ENCODE measurements at regions not wholly inside any gene's neighbourhood (a gene's known extent, or its start where the extent isn't known, plus 50 kb on each side); places are given as distances from the start of the nearest gene placed in this dataset.

DNA sequence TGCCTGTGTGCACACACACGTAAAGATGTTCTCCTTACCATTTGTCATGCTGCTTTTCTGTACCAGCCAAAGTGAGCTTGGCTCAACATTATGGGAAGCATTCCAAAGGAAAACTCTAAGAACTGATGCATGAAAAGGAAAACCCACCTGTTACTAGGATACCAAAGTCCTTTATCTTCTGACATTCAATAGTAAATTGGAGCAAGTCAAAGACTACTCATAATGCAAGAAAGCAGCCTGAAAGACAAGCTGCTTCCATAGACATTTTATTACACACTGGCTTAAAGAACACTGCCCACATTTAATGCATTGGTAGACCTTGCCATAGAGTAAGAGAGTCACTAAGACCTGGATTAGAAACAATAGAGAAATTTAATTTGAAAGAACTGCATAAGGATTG lies 159.0 kb downstream of the LRIG3 start:
- DNase-seq = no peak

DNA sequence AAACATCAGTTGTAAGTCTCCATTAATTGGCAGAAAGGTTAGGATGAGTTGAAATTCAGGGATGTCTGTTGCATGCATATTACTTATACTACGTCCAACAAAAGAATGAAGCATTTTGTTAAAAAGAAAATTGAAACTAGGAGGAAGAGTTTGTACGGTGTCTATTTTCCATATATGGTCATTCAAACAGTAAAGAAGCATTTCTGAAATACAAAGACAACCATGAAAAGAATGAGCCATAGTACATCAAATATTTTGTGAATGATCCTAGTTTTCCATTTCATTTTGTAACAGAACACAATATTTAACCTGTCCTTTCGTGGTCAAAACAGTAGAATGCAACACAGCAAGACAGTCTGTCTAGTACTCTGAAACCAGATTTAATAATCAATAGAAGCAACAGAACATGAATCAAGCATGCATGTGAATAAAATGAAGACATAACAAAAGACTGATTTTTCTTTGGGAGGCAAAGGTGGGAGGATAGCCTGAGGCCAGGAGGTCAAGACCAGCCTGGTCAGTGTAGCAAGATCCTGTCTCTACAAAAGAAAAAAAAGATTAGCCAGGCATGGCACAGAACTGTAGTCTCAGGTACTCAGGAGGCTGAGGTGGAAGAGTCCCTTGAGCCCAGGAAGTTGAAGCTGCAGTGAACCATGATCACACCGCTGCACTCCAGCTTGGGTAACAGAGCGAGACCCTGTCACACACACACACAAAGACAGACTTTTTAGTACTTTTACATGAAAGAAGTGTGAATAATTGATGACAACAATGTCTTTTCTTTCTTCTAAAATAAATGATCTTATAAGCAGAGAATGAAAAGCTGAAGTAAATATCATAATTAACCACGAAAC lies 156.0 kb downstream of the LRIG3 start:
- no peak for DNase-seq

DNA sequence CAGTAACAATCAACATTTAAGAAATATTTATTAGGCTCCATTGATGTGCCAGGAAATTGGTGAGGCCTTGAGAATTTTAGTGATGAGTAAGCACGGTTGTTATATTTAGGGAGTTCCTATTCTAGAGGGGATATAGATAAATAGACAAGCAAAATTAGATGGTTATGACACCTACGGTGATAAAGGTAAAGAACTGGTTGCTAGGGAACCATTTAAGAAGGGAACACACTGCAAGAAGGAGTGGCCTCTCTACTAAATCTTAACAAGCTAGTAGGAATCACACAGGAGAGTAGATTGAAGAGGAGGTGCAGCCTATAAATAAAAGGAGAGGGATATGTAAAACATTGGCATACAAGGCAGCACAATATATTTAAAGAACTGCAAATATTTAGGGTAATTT lies 155.2 kb downstream of the LRIG3 start:
- DNase-seq = no peak

DNA sequence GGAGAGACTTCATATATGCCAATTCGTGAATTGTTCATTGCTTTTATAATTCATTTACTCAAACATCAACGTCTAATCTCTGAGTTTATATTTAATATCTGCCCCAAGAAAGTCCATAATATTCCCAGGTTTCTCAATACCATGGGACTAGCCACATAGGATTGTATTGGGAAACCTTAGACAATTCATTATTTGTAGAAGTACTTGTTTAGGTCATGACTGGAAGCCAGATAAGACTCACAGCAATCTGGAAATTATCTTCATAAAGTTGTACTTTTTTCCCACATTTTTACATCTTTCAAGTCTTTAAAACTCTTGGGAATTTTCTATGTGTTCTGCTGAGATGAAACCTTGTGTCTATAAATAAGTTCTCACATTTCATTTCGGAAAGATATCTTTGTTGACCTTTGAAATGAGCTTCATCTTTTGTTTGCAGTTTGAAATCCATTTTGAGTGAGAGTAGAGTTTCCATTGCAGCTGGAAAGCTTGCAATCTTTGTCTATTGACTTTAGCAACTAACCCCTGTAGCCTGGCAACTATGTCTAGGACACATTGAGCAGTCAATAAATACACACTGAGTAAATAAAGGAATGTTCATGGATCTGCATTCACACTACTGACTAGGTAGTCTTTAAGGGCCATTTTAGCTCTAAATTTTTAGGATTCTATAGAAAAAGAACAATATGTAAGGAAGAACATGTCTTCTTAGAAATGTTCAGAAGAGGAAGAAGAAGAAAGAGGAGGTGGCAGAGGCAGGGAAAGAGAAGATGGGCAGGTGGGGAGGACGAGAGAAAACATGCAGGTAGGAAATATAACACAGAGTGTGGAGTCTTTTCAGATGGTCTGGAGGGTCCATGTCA lies 154.4 kb downstream of the LRIG3 start:
- DNase-seq = no peak

DNA sequence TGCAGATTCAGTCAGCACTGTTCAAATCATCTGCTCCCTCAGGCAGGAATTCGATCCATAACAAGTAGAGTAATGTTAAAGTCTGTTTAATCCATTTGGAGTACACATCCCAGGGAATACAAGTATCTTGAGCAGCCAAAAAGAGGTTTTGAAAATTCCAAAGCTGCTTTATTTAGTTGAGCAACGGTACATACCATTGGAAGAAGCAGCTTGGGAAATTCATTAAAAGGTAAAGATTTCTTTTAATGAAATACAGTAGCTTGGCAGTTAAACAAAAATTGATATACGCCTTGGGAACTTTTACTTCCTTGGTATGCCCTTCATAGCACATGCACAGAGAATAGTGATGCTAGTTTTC lies 153.8 kb downstream of the LRIG3 start:
- DNase-seq = no peak

DNA sequence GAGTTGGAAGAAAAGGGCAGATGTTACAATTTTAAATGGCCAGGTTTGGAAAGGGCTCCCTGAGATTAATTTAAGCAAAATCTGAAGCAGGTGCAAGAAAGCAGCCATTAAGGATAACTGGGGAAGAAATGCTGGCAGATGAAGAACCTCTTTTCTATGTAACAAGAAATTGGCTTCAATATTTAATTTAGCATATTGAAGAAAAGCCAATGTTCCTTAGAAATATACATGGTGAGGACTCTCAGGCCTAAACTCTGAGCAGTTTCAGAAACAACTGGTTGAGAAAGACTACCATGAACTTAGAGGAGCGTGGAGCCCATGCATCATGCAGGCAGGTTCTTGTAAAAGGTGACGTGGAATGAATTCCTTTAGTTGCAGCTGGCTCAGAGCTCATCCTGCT lies 152.8 kb downstream of the LRIG3 start:
- DNase-seq = no peak

DNA sequence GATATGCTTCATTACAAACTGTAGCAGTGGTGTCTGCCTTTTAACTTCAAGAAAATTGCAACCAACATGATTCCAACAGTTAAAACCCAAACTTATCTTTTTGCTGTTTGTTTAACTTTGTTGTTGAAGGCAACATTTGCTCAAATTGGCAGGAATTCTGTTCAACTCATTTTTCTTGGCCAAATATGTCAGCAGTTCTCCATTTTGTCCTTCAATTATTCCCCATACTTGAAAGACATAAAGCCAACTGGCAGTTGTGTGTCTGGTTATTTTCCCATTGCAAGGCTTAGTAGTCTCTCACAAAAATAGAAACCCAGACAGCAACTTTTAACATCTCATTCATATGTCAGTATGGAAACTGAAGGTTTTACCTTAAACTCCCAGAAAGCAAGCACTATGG lies 146.3 kb downstream of the LRIG3 start:
- no peak for DNase-seq

DNA sequence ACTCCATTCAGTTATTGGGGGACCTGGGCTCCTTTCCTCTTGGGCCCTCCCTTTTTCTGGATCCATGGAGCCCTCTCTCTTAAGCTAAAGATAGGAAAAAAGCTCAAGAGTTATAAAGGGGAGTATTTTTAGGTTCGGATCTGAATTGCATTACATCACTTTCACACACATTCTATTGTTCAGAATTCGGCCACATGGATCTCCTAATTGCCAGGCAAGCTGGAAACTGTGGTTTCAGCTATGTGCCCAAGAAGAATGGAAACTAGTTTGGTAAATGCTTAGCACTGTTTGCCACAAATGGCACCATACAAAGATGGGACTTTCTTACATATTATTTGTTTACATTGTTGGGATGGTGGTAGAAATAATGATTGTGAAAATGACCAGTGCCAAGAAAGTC lies 145.6 kb downstream of the LRIG3 start:
- no peak for DNase-seq

DNA sequence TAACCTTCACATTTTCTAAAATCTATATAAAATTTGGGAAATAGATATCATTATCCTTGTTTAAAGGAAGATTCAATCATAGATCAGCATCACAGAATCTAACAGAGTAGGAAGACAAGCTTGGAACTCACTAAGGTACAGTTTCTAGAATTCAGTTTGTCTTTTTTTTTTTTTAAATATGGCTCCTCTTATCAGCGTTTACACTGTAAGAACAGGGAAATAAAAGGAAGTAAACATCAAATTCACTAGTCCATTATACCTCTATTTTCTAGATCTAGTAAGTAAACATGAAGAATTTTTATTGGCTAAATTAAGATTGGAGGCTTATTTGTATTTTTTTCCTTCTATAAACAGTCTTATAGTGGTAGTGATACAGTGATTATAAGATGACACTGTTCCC lies 144.9 kb downstream of the LRIG3 start:
- DNase-seq = no peak

DNA sequence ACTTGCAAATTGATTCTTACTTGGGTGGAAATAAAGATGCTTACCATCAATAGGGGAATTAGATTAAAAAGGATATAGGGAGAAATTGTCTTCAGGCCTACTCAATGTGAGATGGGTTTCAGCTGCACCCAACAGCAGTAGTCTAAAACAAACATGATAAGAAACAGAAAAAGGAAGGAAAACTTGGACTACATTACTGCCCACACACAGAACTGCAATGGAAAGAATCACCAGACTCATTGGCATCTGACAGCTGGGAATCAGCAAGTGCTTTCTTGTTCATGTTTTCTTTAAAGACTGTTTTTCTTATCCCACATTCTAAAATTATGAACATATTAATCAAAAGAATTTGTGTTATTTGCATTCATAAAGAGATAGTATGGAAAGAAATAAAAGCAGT lies 144.2 kb downstream of the LRIG3 start:
- no peak for DNase-seq

DNA sequence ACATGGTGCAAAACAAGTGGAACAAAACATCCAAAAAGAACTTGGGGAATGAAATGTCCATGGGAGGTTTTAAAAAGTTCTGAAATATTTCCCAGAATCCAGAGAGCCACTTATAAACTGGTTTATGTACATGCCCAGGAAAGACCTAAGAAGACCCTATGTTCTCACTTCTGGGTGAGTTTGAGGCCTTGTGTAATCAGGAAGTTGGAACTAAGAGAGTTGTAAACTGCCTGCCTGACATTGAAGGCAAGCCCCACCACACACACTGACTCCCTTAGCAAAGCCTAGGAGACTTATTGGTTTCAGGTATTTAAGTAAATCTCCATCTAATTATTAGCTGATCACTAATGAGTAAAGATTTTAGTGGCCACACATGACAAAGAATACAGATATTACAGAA lies 142.5 kb downstream of the LRIG3 start:
- no peak for DNase-seq

DNA sequence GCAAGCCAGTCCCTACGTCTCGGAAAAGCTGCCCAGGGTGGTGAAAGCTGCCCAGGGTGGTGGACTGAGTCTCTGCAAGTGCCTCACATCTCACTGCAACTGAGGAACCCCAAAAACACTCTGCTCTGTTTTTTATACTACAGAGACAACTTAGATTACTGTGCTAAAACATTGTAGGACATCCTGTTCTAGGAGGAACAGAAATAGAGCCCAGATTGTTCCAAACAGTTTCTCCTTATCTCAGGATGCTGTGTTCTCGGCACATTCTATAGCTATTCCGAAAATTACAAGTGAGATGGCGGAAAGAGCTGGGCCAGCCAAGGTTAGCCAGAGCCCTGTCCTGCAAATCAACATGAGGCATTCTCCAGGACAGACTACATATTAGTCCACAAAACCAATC lies 138.7 kb downstream of the LRIG3 start:
- DNase-seq = no peak

DNA sequence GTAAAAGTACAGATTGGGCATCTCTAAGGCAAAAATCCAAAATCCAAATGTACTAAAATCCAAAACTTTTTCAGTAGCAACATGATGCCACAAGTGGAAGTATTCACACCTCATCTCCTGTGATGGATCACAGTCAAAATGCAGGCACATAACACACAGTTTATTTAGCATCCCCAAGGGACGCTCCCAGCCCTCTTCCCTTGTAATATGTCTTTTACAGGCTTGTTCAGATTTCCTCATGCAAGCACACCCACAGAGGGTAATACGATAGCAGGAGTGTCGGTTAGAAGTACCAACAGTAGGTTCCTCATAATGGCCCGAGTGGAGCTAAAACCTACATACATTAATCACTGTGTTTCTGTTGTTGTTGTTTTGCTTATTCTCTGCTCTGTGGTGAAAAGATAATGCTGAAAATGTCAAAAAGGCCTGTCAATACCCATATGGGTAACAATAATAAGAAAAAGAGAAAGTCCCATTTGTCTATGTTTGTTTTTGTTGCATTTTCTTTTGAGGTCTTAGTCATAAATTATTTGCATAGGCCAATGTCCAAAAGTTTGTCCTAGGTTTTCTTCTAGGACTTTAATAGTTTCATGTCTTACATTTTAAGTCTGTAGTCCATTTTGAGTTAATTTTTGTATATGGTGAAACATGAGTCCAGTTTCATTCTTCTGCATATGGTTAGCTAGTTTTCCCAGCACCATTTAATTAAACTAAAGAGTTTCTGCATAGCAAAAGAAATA lies 133.1 kb downstream of the LRIG3 start:
- DNase-seq = no peak

DNA sequence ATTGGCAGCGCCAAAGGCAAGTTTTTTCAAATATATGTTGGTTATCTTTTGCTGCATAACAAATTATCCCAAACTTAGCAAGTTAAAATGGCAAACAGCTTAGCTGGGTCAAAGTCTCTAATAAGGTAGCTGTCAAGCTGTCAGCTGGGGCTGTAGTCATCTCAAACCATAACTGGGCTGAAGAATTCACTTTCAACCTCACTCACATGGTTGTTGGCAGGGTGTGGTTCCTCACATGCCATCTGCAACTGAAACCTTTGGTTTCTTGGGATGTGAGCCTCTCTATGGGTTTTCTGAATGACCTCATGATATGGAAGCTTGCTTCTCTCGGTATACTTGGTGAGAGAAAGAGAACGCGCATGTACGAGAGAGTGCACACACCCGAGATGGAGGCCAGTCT lies 125.4 kb downstream of the LRIG3 start:
- no peak for DNase-seq

DNA sequence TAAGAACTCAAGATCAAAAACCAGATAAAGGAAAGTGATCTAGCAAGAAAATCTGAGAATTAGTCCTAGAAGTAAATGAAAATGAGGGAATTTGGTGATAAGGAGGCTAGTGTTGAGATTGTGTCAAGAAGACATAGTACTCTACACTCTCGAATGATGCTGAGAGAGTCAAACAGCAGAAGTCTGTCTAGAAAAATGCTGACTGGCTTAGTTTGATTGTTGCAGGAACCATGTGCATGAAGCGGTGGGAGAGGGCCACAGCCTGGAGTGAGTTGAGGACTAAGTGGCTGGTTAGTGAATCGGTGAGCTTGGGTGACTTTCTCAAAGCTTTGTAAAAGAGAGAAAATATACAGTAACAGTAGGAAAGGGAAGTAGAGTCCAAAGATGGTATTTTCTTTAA lies 124.5 kb downstream of the LRIG3 start:
- no peak for DNase-seq

DNA sequence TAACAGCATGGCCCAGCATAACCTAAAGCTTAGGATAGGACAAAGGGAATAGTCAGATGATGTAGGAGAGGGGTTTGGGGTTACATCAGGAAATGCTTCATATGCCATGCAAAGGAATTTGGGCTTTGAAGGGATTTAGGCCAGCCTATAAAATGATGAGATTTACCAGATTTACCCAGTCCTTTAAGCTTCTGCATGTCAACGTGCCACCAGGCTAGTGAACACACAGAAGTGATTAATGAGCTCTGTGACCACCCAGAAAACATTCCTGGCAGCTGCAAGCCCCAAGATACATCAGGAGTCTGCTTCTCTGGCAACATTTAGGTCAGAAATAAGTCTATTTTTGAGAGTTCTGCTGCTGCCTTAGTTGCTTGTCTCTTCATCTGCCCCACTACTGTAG lies 118.3 kb downstream of the LRIG3 start:
- no peak for DNase-seq

DNA sequence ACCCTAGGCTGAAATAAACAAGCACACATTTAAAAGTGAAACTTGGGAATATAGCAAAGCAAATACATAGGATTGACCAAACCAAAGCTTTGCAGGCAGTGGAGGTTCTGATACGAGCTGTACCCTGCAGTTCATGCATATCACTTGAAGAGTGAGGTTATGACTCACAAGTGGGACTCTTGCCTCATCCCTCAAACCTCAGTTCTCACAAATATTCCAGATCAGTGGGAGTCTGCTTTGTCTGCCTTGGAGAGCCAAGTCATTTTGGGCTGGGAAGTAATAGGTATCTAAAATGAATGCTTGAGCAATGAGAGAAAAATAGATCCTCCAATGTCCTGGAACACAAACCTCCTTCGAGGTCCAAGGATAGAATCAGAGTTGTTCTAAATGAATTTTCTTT lies 116.4 kb downstream of the LRIG3 start:
- no peak for DNase-seq

DNA sequence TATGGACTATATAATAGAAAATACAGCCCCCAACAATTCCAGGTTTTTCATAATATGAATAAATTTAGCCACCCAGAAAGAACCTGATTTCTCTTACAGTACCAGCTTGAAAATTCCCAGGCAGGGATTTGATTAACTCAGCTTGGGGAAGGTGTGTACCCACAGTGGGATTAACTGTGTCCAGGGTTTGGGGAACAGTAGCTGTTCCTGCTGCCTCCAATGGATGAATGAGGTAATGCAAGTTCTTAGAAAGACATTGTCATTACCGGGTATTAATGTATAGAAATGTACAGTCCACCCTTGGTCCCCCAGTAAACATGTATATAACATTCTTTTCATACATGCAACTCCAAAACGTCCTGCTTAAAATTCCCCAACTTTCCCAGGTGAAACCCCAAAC lies 115.6 kb downstream of the LRIG3 start:
- no peak for DNase-seq

DNA sequence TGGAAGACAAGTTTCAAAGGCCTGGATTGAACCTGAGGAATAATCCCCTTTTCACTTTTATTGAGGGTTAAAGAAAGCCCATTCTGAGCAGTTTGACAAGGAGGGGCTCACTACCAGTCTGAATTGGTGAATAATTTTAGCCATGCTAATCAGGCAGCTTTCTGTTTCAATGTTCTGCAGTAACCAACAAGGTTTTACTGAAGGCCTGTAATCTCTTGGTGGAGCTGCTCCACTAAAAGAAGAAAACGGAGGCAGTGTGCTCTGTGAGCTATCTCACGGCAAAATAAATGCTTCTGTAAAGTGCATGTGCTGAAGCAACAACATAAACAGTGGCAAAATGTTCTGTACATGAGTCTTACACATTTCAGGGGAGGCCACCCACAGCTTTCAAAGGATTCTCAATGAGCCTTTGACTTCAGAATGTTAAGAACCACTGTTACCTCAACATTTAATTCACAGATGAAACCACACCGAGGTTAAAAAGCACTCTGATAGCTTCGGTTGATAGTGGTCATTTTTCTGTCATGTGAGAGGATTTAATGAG lies 111.2 kb downstream of the LRIG3 start:
- DNase-seq = no peak

DNA sequence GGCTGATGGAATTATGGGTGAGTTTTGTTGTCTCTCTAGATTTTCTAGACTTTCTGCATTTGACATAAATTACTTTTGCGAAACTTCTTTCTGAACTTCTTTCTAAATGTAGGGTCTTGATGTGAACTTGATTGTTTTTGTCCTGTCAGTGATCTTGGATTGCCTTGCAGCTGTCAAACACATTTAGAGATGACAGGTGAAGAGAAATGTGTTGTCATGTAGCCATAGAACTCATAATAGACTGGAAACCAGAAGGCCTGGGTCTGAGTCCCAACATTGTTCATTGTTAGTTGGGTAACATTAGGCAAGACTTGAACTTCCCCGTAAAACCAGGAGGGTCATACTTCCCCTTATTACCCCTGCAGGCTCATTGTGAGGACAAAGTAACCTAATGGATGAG lies 109.0 kb downstream of the LRIG3 start:
- DNase-seq = no peak

DNA sequence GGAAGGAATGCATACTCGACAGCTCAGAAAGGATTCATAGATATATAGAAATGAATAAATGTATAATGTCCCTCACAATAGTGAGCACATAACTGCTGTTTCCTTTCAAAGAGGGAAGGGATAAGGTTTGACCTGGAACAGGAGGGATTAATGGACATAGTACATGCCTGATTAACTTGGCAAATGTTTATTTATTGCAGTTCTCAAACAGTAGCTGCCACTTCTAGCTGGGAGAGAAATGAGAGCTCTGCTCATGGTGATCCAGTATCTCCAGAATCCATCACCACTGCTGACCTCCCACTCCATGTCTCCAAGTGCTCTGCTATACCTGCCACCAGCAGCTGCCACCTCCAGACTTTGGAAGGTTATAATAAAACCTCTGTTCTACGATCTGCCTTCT lies 108.1 kb downstream of the LRIG3 start:
- DNase-seq = no peak

DNA sequence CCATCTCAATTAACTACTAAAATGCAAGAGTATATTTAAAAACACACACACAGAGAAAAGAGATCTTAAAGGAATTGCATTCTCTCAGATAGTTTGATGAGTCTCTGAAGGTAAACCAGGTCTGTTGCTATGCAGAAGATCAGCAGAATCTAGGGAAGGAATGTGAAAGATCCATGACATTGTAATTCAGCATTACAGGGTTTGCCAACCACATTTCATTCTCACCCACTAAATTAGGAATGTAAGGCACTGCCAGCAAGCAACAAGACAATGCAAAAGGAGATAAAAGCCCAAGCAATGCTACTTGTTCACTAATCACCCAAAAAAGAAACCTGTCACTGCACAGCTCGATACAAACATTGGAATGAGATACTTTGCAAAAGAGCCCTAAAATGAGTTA lies 106.3 kb downstream of the LRIG3 start:
- DNase-seq = no peak

DNA sequence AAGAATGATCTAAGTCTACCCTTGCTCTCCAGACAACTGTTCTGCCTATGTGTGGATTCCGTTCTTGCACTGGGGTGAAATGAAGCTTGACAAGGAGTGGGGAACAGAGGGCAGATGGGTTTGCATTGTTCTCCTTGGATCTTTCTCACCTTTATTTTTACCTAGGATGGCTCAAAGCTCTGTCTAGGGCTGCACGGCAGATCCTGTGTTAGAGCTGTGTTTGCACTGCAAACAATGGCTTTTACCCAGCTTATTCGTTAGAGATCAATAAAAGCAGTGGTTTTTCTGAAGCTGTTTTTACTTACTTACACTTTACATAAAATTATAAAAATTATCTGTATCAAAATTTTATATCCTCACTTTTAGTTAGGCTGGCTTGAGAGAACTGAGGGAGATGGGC lies 105.1 kb downstream of the LRIG3 start:
- DNase-seq = no peak

DNA sequence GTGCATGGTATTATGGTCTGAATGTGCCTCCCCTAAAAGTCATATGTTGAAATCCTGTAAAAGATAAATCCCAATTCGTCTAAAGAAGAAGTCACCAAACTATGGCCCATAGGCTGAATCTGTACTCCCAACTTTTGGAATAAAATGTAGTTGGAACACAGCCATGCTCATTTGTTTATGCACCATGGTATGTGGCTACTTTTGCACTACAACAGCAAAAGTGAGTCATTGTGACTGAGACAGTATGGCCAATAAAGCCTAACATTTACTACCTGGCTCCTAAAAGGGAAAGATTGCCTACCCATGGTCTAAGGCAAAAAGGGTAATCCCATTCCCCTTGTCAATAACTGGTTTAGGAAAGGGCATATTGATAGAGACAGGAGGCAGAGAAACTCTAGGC lies 101.8 kb downstream of the LRIG3 start:
- no peak for DNase-seq

Data from GDM1 (cell line).